Smooth muscle cell (in vitro differentiated cells): ENCODE measurements at regions not wholly inside any gene's neighbourhood (a gene's known extent, or its start where the extent isn't known, plus 50 kb on each side); places are given as distances from the start of the nearest gene placed in this dataset.

Experiments used
- DNase-seq: peaks from one replicate; lab custom pipeline; 2025; ENCODE audit not compliant: unreplicated experiment; lab: John Stamatoyannopoulos, UW
- H2AFZ ChIP-seq: fragments of 200-600 bp; sonication (generic); 2 replicates; pipeline ENCODE4 v1.6.0; 2016; ENCODE audit warnings: antibody characterized with exemption, low read depth, mild to moderate bottlenecking
- H3F3A ChIP-seq: fragments of 200-600 bp; sonication (generic); 2 replicates; pipeline ENCODE4 v1.6.0; 2017; ENCODE audit warnings: antibody characterized with exemption, low read depth
- H3K27ac ChIP-seq: fragments of 200-600 bp; sonication (generic); 2 replicates; pipeline ENCODE4 v1.5.1; 2016; ENCODE audit warnings: low read depth, mild to moderate bottlenecking
- H3K27me3 ChIP-seq: fragments of 200-600 bp; sonication (generic); 2 replicates; pipeline ENCODE4 v1.6.1; 2016; ENCODE audit warnings: low read depth, mild to moderate bottlenecking
- H3K36me3 ChIP-seq: fragments of 200-600 bp; sonication (generic); 2 replicates; pipeline ENCODE4 v1.5.1; 2016; ENCODE audit warnings: low read depth
- H3K4me1 ChIP-seq: fragments of 200-600 bp; sonication (generic); 2 replicates; pipeline ENCODE4 v1.5.1; 2016; ENCODE audit warnings: low read depth
- H3K4me2 ChIP-seq: fragments of 200-600 bp; sonication (generic); 2 replicates; pipeline ENCODE4 v1.6.0; 2016; ENCODE audit warnings: mild to moderate bottlenecking
- H3K4me3 ChIP-seq: fragments of 200-600 bp; sonication (generic); 2 replicates; pipeline ENCODE4 v1.5.1; 2016; ENCODE audit warnings: mild to moderate bottlenecking
- H3K79me2 ChIP-seq: fragments of 200-600 bp; sonication (generic); 2 replicates; pipeline ENCODE4 v1.6.0; 2016; ENCODE audit warnings: low read depth, mild to moderate bottlenecking
- H3K9ac ChIP-seq: fragments of 200-600 bp; sonication (generic); 2 replicates; pipeline ENCODE4 v1.6.0; 2016; ENCODE audit warnings: low read depth
- H3K9me3 ChIP-seq: fragments of 200-600 bp; sonication (generic); replicated peaks from 2 replicates; pipeline ENCODE4 v1.5.1; 2016; ENCODE audit warnings: low read depth
- H4K20me1 ChIP-seq: fragments of 200-600 bp; sonication (generic); 2 replicates; pipeline ENCODE4 v1.6.0; 2016; ENCODE audit warnings: low read depth
- CTCF ChIP-seq: fragments of 200-600 bp; sonication (generic); IDR thresholded peaks from 2 replicates; pipeline ENCODE4 v1.5.1; 2017; ENCODE audit warnings: borderline replicate concordance, mild to moderate bottlenecking, antibody characterized with exemption; ENCODE audit not compliant: insufficient read depth, poor library complexity, severe bottlenecking
- WGBS: methylation state at CpG from one replicate; pipeline ENCODE4 v1.1.7; 2016; ENCODE audit warnings: low lambda C conversion rate; 5-methylcytosine and 5-hydroxymethylcytosine counted together

GRCh38 chr3:190984502-190985244 lies 122.2 kb upstream of the GMNC start:
- no peaks in the 10 kb centered on the region for H3K36me3 ChIP-seq
- no peaks in the 10 kb centered on the region for H3F3A ChIP-seq
- H4K20me1 ChIP-seq, result no peaks in the 10 kb centered on the region
- no peaks in the 10 kb centered on the region for H3K27me3 ChIP-seq
- H3K27ac ChIP-seq, result no peak overlapping the region
- no peaks in the 10 kb centered on the region for H3K79me2 ChIP-seq
- no peak overlapping the region for H3K4me2 ChIP-seq
- DNase-seq, result no peak
- H3K9ac ChIP-seq, result no peak overlapping the region
- no peaks in the 10 kb centered on the region for H3K9me3 ChIP-seq
- H3K4me3 ChIP-seq, result no peak overlapping the region
- H2AFZ ChIP-seq, result no peak overlapping the region
- no peak for TF ChIP-seq CTCF
- no peaks in the 10 kb centered on the region for H3K4me1 ChIP-seq
- WGBS, result 95% methylated on average over 4 of the region's 4 CpGs

- H3K27ac ChIP-seq, result no peak overlapping the region
- no peaks in the 10 kb centered on the region for H3F3A ChIP-seq
- no peaks in the 10 kb centered on the region for H3K4me1 ChIP-seq
- no peak overlapping the region for H2AFZ ChIP-seq
- no peaks in the 10 kb centered on the region for H4K20me1 ChIP-seq
- H3K79me2 ChIP-seq, result no peaks in the 10 kb centered on the region
- no peaks in the 10 kb centered on the region for H3K36me3 ChIP-seq
- TF ChIP-seq CTCF, result no peak
- no peak overlapping the region for H3K4me3 ChIP-seq
- no peak overlapping the region for H3K9ac ChIP-seq
- 68% methylated on average over 1 of the region's 1 CpG for WGBS
- H3K4me2 ChIP-seq, result no peak overlapping the region
- no peaks in the 10 kb centered on the region for H3K9me3 ChIP-seq
- H3K27me3 ChIP-seq, result no peaks in the 10 kb centered on the region
- no peak for DNase-seq
These were observed 121.4 kb upstream of the GMNC start for GRCh38 chr3:190983875-190984274.

GRCh38 chr3:190973771-190974170 lies 111.3 kb upstream of the GMNC start:
- H4K20me1 ChIP-seq, result no peaks in the 10 kb centered on the region
- TF ChIP-seq CTCF, result no peak
- no peak overlapping the region for H2AFZ ChIP-seq
- no peak overlapping the region for H3K9ac ChIP-seq
- H3K4me3 ChIP-seq, result no peak overlapping the region
- H3K79me2 ChIP-seq, result no peaks in the 10 kb centered on the region
- no peaks in the 10 kb centered on the region for H3F3A ChIP-seq
- H3K4me1 ChIP-seq, result no peaks in the 10 kb centered on the region
- 75% methylated on average over 3 of the region's 3 CpGs for WGBS
- no peaks in the 10 kb centered on the region for H3K36me3 ChIP-seq
- no peak overlapping the region for H3K4me2 ChIP-seq
- DNase-seq, result no peak
- H3K27me3 ChIP-seq, result no peaks in the 10 kb centered on the region
- no peak overlapping the region for H3K27ac ChIP-seq
- no peaks in the 10 kb centered on the region for H3K9me3 ChIP-seq

GRCh38 chr3:190972840-190973270 lies 110.4 kb upstream of the GMNC start:
- Histone ChIP-seq H2AFZ (no peak overlapping the region), H3K4me3 (no peak overlapping the region), H3K9ac (no peak overlapping the region), H3K9me3 (no peaks in the 10 kb centered on the region), H3K27me3 (no peaks in the 10 kb centered on the region), H3F3A (no peaks in the 10 kb centered on the region), H3K4me2 (no peak overlapping the region), H3K36me3 (no peaks in the 10 kb centered on the region), H4K20me1 (no peaks in the 10 kb centered on the region), H3K27ac (peak overlapping the region; percentile 57), H3K79me2 (no peaks in the 10 kb centered on the region), H3K4me1 (no peaks in the 10 kb centered on the region)
- no peak for DNase-seq
- WGBS, result 0% methylated on average over 1 of the region's 1 CpG
- no peak for TF ChIP-seq CTCF
